Esophagus squamous epithelium (tissue), 4 donors: ENCODE measurements at regions not wholly inside any gene's neighbourhood (a gene's known extent, or its start where the extent isn't known, plus 50 kb on each side); places are given as distances from the start of the nearest gene placed in this dataset.

ENCODE experiments used
- CTCF ChIP-seq, 6 experiments: fragments of 450-650 bp in 4 of 6; fragments of 200-600 bp in 2 of 6; sonication (generic) in 2 of 6; IDR thresholded peaks; one replicate each; pipeline ENCODE4 v1.5.1; 2016 to 2019; ENCODE audit warnings: antibody characterized with exemption in 6 of 6, mild to moderate bottlenecking in 4 of 6, moderate library complexity in 4 of 6
- POLR2A ChIP-seq, 4 donors: fragments of 450-650 bp; IDR thresholded peaks; one replicate each; pipeline ENCODE4 v1.6.1; 2017; ENCODE audit warnings: antibody characterized with exemption in 4 of 4, mild to moderate bottlenecking in 4 of 4, moderate library complexity in 3 of 4

- no peak for TF ChIP-seq CTCF (IDR thresholded peaks at IDR 0.05)
- TF ChIP-seq POLR2A (IDR thresholded peaks at IDR 0.05), result no peak
These were observed 142.3 kb upstream of the FBXO11 start for GRCh38 chr2:48048476-48049171.
